Naive B cell (primary cell): ENCODE measurements at regions not wholly inside any gene's neighbourhood (a gene's known extent, or its start where the extent isn't known, plus 50 kb on each side); places are given as distances from the start of the nearest gene placed in this dataset.

Experiments
- ATAC-seq, 2 donors: fragments of 150-1000 bp; cut with Tn5 transposase; 2 replicates each; pipeline ENCODE4 v1.10.0; 2021; ENCODE audit warnings: low read depth in 2 of 2, mild to moderate bottlenecking in 2 of 2, moderate library complexity in 2 of 2
- DNase-seq: peaks from one replicate; pipeline ENCODE4 v3.0.0; 2022
- H3K27ac Mint-ChIP-seq, 6 donors: one replicate each; pipeline ENCODE4 v1.8.0; 2020 to 2022; ENCODE audit warnings: mild to moderate bottlenecking in 6 of 6, mixed read lengths in 6 of 6, moderate library complexity in 5 of 6, inconsistent platforms in 2 of 6
- H3K27me3 Mint-ChIP-seq, 3 donors: one replicate each; pipeline ENCODE4 v1.8.0; 2021 to 2022; ENCODE audit warnings: mixed read lengths in 3 of 3, mild to moderate bottlenecking in 1 of 3
- H3K36me3 Mint-ChIP-seq, 2 donors: one replicate each; pipeline ENCODE4 v1.8.0; 2020 to 2022; ENCODE audit warnings: mixed read lengths in 2 of 2, inconsistent platforms in 1 of 2, mild to moderate bottlenecking in 1 of 2
- H3K4me1 Mint-ChIP-seq, 3 donors: one replicate each; pipeline ENCODE4 v1.8.0; 2020 to 2022; ENCODE audit warnings: mixed read lengths in 3 of 3, inconsistent platforms in 1 of 3, mild to moderate bottlenecking in 1 of 3, moderate library complexity in 1 of 3
- H3K4me3 Mint-ChIP-seq, 8 donors: one replicate each; pipeline ENCODE4 v1.8.0; 2020 to 2022; ENCODE audit warnings: mild to moderate bottlenecking in 8 of 8, mixed read lengths in 8 of 8, moderate library complexity in 8 of 8, inconsistent platforms in 2 of 8
- H3K9me3 Mint-ChIP-seq, 7 donors: one replicate each; pipeline ENCODE4 v1.8.0; 2020 to 2022; ENCODE audit warnings: mixed read lengths in 7 of 7, mild to moderate bottlenecking in 5 of 7, inconsistent platforms in 2 of 7, moderate library complexity in 1 of 7

DNA sequence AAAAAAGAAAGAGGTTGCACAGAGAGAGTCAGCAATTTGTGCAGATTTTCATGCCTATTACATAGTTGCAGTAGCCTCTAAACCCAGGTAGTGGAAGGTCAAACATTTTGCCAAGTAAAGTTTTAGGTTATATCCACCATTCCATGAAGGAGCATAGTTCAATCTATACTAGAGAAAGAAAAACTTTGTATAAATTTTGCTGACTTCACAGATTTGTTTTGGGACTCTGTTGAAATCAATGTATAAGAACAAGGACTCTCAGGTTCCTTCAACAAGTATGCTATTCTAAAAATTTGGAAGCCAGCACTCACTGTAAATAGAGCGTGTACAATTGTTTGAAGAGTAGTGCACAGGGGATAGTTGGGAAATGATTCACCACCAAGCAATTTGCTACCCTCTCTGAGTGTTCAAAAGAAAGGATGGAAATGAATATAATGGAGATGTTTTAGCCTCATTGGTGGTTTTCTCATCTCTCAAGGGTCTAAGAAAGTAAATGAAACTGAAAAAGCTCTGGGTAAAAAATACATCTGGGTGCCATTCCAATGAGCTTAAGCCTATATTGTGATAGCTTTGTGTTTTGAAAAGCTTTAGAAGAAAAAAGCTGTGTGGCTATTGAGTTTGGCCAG is 508.4 kb upstream of the LUZP2 start:
- Mint-ChIP-seq H3K4me1 (no peaks in the 10 kb centered on the region), H3K9me3 (peaks cover 0 to 5% (median 0%) of the 10 kb centered on the region in 7 donors), H3K36me3 (no peaks in the 10 kb centered on the region), H3K27me3 (no peaks in the 10 kb centered on the region), H3K27ac (no peak overlapping the region), H3K4me3 (no peak overlapping the region)
- DNase-seq (no peak), ATAC-seq (no peak)

DNA sequence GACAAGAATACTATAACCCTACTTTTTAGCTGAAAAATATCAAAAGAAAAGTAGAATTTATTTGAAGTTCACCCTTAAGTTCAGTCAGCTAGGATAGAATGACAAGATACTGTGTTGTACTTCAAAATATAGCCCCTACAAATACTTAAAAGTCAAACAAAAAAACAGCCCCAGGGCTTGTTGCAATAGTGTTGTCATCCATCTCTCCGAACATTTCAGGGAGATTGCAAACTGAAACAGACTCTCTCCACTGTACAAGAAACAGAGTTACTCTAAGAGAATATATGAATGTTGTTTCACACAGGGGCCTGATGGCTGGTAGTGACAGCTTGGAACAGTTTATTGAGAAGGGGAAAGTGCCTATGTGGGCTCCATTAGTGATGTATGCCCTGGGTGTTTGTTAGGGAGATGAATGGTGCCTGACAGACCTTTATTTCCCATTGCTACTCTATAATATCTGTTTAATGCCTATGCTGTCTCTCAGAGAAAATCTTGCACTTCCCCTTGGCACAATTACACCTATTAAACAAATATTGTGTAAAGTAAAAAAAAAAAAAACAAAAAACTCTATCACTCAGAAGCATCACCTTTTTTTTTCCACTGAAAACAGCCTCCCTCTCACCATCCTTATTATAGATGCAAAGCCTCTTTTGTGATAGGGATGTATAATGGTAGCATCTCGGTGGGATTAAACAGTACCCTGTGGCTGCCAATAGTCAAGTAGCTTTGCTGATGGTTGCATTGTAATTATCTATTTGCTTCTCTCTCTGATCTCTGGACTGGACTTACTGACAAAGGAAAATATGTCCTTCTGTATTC is 506.3 kb upstream of the LUZP2 start:
- Mint-ChIP-seq H3K9me3 (peaks cover 0 to 5% (median 0%) of the 10 kb centered on the region in 7 donors), H3K27ac (no peak overlapping the region), H3K4me3 (no peak overlapping the region), H3K36me3 (no peaks in the 10 kb centered on the region), H3K4me1 (no peaks in the 10 kb centered on the region), H3K27me3 (no peaks in the 10 kb centered on the region)
- DNase-seq (no peak), ATAC-seq (no peak)

DNA sequence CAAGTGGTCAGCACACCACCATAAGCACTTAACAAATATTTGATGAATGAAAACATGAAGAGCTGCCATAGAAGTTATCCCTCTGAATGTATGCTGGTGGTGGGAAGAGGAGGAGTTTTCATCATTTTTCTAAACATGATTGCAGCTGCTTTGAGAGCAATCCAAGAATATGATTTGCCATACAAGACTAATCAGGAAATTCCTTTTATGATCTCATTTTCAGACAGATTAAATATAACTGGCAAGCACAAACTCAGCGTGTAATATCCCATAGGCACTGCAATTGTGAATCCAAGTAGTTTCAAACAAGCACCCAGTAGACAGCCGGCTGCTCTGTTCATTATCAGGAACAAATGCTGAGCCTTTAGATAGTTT is 505.7 kb upstream of the LUZP2 start:
- ATAC-seq, result no peak
- Mint-ChIP-seq H3K36me3 (no peaks in the 10 kb centered on the region), H3K27ac (no peak overlapping the region), H3K27me3 (no peaks in the 10 kb centered on the region), H3K9me3 (peaks cover 0 to 6% (median 3%) of the 10 kb centered on the region in 7 donors), H3K4me1 (no peaks in the 10 kb centered on the region), H3K4me3 (no peak overlapping the region)
- no peak for DNase-seq

DNA sequence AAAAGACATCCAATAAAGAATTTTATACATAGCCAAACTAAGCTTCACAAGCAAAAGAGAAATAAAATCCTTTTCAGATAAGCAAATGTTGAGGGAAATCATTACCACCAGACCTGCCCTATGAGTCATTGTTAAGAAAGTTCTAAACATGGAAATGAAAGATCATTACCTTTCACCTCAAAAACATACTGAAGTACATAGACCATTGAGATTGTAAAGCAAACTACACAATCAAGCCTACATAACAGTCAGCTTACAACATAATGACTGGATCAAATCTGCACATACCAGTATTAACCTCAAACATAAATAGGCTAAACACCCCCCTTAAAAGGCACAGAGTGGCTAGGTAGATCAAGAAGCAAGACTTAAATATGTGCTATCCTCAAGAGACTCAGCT is 501.0 kb upstream of the LUZP2 start:
- ATAC-seq (no peak), DNase-seq (no peak)
- Mint-ChIP-seq H3K4me1 (no peaks in the 10 kb centered on the region), H3K27ac (no peak overlapping the region), H3K36me3 (no peaks in the 10 kb centered on the region), H3K27me3 (no peaks in the 10 kb centered on the region), H3K4me3 (no peak overlapping the region), H3K9me3 (peaks cover 2 to 30% (median 9%) of the 10 kb centered on the region in 7 donors)

DNA sequence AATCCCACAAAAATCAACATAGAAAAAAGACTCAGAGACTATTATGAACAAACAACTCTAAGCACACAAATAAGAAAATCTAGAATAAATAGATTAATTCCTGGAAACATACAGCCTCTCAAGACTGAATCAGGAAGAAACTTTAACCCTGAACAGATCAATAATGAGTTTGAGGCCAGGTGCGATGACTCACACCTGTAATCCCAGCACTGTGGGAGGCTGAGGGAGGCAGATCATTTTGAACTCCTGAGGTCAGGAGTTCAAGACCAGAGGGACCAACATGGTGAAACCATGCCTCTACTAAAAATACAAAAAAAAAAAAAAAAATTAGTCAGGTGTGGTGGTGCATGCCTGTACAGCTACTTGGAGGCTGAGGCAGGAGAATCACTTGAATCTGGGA is 499.5 kb upstream of the LUZP2 start:
- H3K27ac Mint-ChIP-seq, result no peak overlapping the region
- peaks cover 2 to 30% (median 9%) of the 10 kb centered on the region in 7 donors for H3K9me3 Mint-ChIP-seq
- H3K4me1 Mint-ChIP-seq, result no peaks in the 10 kb centered on the region
- H3K27me3 Mint-ChIP-seq, result no peaks in the 10 kb centered on the region
- H3K4me3 Mint-ChIP-seq, result no peak overlapping the region
- no peak for ATAC-seq
- no peak for DNase-seq
- H3K36me3 Mint-ChIP-seq, result no peaks in the 10 kb centered on the region

DNA sequence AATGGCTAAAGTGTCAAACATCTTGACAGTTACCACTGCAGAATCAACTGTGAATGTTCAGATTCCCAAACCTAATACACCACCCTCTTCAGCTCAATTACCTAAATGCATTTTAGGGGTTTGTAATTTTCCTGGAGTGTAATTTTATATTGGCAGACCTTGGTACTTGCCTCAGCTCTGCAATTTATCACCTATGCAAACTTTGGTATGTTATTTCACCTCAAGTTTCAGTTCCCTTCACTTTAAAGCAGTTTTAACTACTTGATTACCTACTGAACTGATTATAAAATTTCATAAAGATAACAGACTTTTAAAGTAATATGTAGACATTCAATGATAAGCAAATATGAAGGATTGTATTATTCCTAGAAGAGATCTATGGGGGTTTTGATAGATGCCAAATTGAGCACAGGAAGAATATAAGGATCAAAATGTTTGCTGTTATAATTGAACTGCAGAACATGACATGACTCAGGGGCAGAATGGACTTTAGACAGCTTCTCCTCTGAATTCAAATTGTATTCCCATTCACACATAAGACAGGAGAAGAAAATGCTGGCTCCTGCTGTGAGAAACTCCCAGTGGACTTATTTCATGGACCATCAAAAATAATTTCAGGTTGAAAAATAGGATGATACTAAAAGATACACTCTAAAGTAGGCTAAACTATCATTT is 491.5 kb upstream of the LUZP2 start:
- DNase-seq (no peak), ATAC-seq (no peak)
- Mint-ChIP-seq H3K4me1 (no peaks in the 10 kb centered on the region), H3K4me3 (no peak overlapping the region), H3K27me3 (no peaks in the 10 kb centered on the region), H3K9me3 (peaks cover 2 to 6% (median 3%) of the 10 kb centered on the region in 7 donors), H3K27ac (no peak overlapping the region), H3K36me3 (no peaks in the 10 kb centered on the region)

DNA sequence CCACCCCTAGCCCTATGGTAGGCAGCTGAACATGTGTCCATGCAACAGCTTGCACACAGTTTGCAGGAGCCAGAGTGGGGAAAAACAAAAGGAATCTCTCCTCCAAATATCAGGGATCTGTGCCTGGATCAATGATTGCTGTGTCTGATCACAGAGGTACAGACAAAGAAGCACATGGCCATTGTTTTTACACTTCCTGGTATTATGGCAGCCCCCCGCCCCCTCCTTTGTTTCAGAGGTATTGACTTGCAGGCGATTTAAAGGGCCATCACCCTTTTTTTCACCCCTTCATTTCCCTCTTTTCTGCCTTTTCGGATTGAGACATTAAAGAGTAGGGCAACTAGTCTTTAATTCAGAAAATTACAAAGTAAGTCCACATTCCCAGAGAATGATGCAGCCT is 453.0 kb upstream of the LUZP2 start:
- H3K27me3 Mint-ChIP-seq, result no peaks in the 10 kb centered on the region
- no peak overlapping the region for H3K27ac Mint-ChIP-seq
- DNase-seq (no peak), ATAC-seq (no peak)
- no peak overlapping the region for H3K4me3 Mint-ChIP-seq
- H3K4me1 Mint-ChIP-seq, result no peaks in the 10 kb centered on the region
- no peaks in the 10 kb centered on the region for H3K36me3 Mint-ChIP-seq
- peaks cover 0 to 18% (median 9%) of the 10 kb centered on the region in 7 donors for H3K9me3 Mint-ChIP-seq

DNA sequence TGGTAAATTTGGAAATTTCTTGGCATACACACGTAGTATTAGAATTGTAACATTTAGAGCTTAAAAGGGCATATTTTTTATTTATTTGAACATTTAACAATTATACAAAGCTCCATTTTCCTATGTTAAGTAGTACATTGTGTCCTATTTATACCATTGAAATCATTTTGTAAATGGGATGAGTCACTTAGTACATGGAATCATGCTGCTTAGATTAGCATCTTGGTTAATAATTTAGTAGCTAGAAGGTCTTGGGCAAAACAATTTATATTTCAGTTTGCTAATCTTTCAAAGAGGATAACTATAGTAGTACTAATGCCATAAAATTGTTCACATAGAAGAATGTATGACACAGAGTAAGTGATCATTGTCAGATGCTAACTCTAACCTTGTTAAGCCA is 450.1 kb upstream of the LUZP2 start:
- no peak for DNase-seq
- Mint-ChIP-seq H3K27me3 (no peaks in the 10 kb centered on the region), H3K4me3 (no peak overlapping the region), H3K36me3 (no peaks in the 10 kb centered on the region), H3K27ac (no peak overlapping the region), H3K9me3 (peaks cover 3 to 27% (median 11%) of the 10 kb centered on the region in 7 donors), H3K4me1 (no peaks in the 10 kb centered on the region)
- ATAC-seq, result no peak

DNA sequence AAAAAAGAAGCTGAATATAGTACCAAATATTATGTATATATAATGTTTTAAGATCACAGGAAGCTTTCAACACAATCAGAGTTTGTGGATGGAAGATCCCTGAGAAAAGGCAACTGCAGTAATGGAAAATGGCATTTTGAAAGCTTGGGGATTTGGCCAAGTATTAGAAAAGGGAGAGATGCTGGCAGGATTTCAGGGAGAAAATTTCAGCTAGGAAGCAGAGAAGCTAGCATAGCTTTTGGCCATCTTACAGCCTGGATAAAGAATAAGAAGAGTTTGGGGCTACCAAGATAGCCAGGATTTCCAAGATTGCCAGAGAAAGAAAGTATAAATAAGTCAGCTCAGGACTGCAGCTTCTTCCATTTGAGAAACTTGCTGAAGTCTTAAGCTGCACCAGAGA is 440.8 kb upstream of the LUZP2 start:
- no peak for DNase-seq
- peaks cover 0 to 2% (median 0%) of the 10 kb centered on the region in 7 donors for H3K9me3 Mint-ChIP-seq
- no peak overlapping the region for H3K27ac Mint-ChIP-seq
- no peak for ATAC-seq
- H3K4me1 Mint-ChIP-seq, result no peaks in the 10 kb centered on the region
- no peaks in the 10 kb centered on the region for H3K27me3 Mint-ChIP-seq
- H3K36me3 Mint-ChIP-seq, result no peaks in the 10 kb centered on the region
- H3K4me3 Mint-ChIP-seq, result no peak overlapping the region

DNA sequence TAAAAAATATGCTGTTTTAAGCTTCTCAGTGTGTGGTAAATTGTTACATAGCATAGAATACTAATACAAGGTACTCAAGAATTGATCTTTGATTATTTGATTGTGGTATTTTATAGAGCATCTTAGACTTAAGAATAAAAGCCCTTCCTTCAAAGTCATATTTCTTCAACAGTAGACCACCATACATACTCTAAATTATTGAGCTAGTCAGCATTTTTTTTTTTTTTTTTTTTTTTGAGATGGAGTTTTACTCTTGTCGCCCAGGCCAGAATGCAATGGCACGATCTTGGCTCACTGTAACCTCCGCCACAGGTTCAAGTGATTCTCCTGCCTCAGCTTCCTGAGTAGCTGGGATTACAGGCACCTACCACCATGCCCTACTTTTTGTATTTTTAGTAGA is 436.7 kb upstream of the LUZP2 start:
- Mint-ChIP-seq H3K4me1 (no peaks in the 10 kb centered on the region), H3K36me3 (no peaks in the 10 kb centered on the region), H3K9me3 (peaks cover 0 to 2% (median 0%) of the 10 kb centered on the region in 7 donors), H3K27ac (no peak overlapping the region), H3K27me3 (no peaks in the 10 kb centered on the region), H3K4me3 (no peak overlapping the region)
- DNase-seq (no peak), ATAC-seq (no peak)

DNA sequence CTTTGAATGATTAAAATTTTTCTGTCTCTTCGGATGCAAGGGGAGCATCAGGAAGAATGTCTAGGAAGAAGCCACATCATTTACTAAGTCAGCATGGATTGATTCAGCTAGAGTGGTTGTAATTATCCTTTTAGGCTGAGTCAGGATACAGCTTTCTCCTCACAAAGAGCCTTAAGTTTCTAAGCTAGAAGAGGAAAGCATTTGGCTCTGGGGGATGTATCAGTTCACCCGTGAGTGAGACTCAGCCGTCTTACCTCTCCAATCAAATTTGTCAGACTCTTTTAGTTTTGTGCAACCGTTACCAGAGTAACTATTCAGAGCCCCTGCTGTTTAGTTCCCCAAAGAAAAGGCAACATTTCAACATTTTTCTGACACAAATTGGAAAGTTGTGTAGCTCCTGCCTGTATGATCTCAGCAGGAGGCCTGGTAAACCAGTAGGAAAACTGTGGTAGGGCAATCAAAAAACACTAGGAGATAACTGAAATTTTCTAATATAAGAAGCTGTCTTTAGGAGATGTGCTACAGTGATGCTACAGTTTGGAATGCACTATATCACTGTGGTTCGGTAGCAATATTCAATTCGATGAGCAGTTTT is 432.4 kb upstream of the LUZP2 start:
- H3K27ac Mint-ChIP-seq, result no peak overlapping the region
- H3K36me3 Mint-ChIP-seq, result no peaks in the 10 kb centered on the region
- no peaks in the 10 kb centered on the region for H3K4me1 Mint-ChIP-seq
- no peaks in the 10 kb centered on the region for H3K27me3 Mint-ChIP-seq
- H3K4me3 Mint-ChIP-seq, result no peak overlapping the region
- no peak for ATAC-seq
- H3K9me3 Mint-ChIP-seq, result no peaks in the 10 kb centered on the region
- DNase-seq, result no peak

DNA sequence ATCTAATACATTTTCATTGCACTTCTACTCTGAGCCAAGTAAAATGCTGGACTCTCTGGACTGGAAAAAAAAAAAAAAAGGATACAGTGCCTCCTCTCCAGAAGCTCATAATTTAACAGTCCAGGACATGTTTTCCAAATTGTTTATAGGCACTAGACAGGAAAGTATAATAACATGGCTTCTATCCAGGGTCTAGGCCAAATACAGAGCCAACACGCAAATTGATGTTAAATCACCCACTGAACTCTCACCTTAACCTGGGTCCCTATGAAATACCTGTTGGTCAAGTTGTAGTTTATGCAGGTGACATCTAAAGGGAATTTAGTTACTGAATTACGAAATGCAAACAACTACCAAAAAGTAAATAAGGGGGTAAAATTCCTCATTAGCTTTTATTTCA is 428.7 kb upstream of the LUZP2 start:
- Mint-ChIP-seq H3K36me3 (no peaks in the 10 kb centered on the region), H3K9me3 (peaks cover 0 to 4% (median 0%) of the 10 kb centered on the region in 7 donors), H3K4me1 (no peaks in the 10 kb centered on the region), H3K27me3 (no peaks in the 10 kb centered on the region), H3K27ac (no peak overlapping the region), H3K4me3 (no peak overlapping the region)
- DNase-seq, result no peak
- ATAC-seq, result no peak

DNA sequence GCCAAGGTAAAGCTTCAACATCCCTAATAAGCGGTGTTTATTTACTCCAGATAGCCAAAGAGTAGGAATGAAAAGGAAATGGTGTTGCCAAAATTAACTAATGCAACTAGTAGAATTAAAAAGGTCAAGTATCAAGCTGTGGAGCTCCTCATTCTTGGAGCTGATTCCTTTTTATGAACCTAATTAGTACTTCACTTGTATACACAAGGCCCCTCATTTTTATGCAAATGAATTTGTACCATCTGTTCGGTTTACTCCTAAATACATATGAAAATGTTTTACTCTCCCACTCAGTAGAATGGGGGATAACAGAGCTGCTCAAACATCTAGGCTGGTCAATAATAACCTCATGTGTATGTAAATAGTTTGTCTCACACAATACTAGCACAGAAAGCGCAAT is 426.4 kb upstream of the LUZP2 start:
- ATAC-seq (no peak), DNase-seq (no peak)
- Mint-ChIP-seq H3K4me1 (no peaks in the 10 kb centered on the region), H3K4me3 (no peak overlapping the region), H3K36me3 (no peaks in the 10 kb centered on the region), H3K27me3 (no peaks in the 10 kb centered on the region), H3K9me3 (peaks cover 0 to 4% (median 0%) of the 10 kb centered on the region in 7 donors), H3K27ac (no peak overlapping the region)

DNA sequence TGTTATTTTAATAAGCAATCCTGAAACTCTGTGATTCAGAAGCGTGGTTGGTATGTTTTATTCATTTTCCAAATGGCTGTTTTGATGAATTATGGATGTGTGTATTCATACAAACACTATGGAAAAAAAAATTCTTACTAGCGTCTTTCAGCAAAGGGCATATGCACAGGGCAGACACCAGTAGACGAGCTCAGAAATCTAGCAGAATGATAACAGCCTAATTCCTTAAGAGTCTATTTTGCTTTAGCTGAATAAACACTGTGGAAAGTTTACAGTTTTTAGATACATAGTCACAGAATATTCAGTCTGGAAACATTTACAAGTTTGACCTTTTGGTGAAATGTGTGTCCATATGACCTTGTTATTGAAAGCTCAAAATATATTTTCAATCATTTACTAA is 418.8 kb upstream of the LUZP2 start:
- Mint-ChIP-seq H3K27me3 (no peaks in the 10 kb centered on the region), H3K27ac (no peak overlapping the region), H3K4me3 (no peak overlapping the region), H3K9me3 (peaks cover 0 to 4% (median 0%) of the 10 kb centered on the region in 7 donors), H3K36me3 (no peaks in the 10 kb centered on the region), H3K4me1 (no peaks in the 10 kb centered on the region)
- ATAC-seq (no peak), DNase-seq (no peak)
